HCT116 (cell line): ENCODE measurements at regions not wholly inside any gene's neighbourhood (a gene's known extent, or its start where the extent isn't known, plus 50 kb on each side); places are given as distances from the start of the nearest gene placed in this dataset.

Experiments used
- ATAC-seq: fragments of 200-7000 bp; cut with Tn5 transposase; 2 replicates; pipeline ENCODE4 v1.9.1; 2020; ENCODE audit warnings: mild to moderate bottlenecking, moderate library complexity
- BruUV-seq: library from RNA; stranded (reverse); fragments of 400-500 nt; replicated peaks from 2 replicates; lab custom pipeline; 2021; lab: Mats Ljungman, UMichigan
- CTCF ChIA-PET: fragments of 300-600 bp; sonication (Branson Sonifier 250); formaldehyde crosslinking; loops from one replicate; lab custom pipeline; 2021; ENCODE audit warnings: antibody characterized with exemption; lab: Charles Lee
- POLR2A ChIA-PET: fragments of 300-600, 350-600 bp; sonication (Branson Sonifier 250); formaldehyde crosslinking; loops from one replicate; lab custom pipeline; 2021; ENCODE audit warnings: antibody characterized with exemption; lab: Charles Lee
- RAD21 ChIA-PET, 2 experiments: fragments of 300-600 bp; sonication (Branson Sonifier 250); formaldehyde crosslinking; loops; one replicate each; lab custom pipeline; 2023; ENCODE audit warnings: low total read pairs in 2 of 2; ENCODE audit not compliant: uncharacterized antibody in 2 of 2, unreplicated experiment in 2 of 2, low non-redundant PET in 1 of 2; lab: Charles Lee
- DNase-seq: peaks from one replicate; pipeline ENCODE4 v3.0.0-alpha.2; 2010; ENCODE audit warnings: low read depth, low spot score
- H2AFZ ChIP-seq: fragments of 200-600 bp; shearing (Covaris generic), sonication (generic); 2 replicates; pipeline ENCODE4 v1.6.1; 2017; ENCODE audit warnings: low read depth, mixed run types, mixed read lengths, antibody characterized with exemption, low read length; ENCODE audit not compliant: poor library complexity, severe bottlenecking
- H3K27ac ChIP-seq: 2 replicates; pipeline ENCODE4 v1.5.1; 2012; ENCODE audit warnings: low read depth, low read length
- H3K27me3 ChIP-seq: fragments of 200-600 bp; sonication (generic); 2 replicates; pipeline ENCODE4 v1.6.1; 2016; ENCODE audit warnings: mixed run types, low read length, mixed read lengths; ENCODE audit not compliant: insufficient read depth
- H3K36me3 ChIP-seq, 2 experiments: fragments of 200-500 bp in 1 of 2; fragments of 200-600 bp in 1 of 2; sonication (Bioruptor generic) in 1 of 2; sonication (generic) in 1 of 2; 2 replicates each; pipeline versions ENCODE4 v1.5.1 to v1.6.1; 2014 to 2016; ENCODE audit warnings: low read length in 2 of 2, inconsistent platforms in 1 of 2, mixed read lengths in 1 of 2, mixed run types in 1 of 2; ENCODE audit not compliant: insufficient read depth in 2 of 2, control insufficient read depth in 1 of 2
- H3K4me1 ChIP-seq, 2 experiments: fragments of 200-600 bp in 1 of 2; sonication (generic) in 1 of 2; 2 replicates each; pipeline versions ENCODE4 v1.5.1 to v1.6.1; 2012 to 2017; ENCODE audit warnings: low read length in 2 of 2, inconsistent platforms in 1 of 2, mild to moderate bottlenecking in 1 of 2, mixed read lengths in 1 of 2, mixed run types in 1 of 2, moderate library complexity in 1 of 2; ENCODE audit not compliant: insufficient read depth in 2 of 2, control insufficient read depth in 1 of 2
- H3K4me2 ChIP-seq: fragments of 200-600 bp; sonication (generic); 2 replicates; pipeline ENCODE4 v1.6.1; 2017; ENCODE audit warnings: mixed run types, low read length, mixed read lengths
- H3K4me3 ChIP-seq, 2 experiments: fragments of 200-600 bp in 1 of 2; sonication (generic) in 1 of 2; replicated peaks in 1 of 2; 2 replicates each; pipeline ENCODE4 v1.5.1; 2011 to 2016; ENCODE audit warnings: low read length in 2 of 2, control low read depth in 1 of 2, low read depth in 1 of 2, mild to moderate bottlenecking in 1 of 2, mixed read lengths in 1 of 2, mixed run types in 1 of 2
- H3K79me2 ChIP-seq: fragments of 200-600 bp; sonication (generic); 2 replicates; pipeline ENCODE4 v1.6.1; 2017; ENCODE audit warnings: mild to moderate bottlenecking, mixed run types, low read length, moderate library complexity, mixed read lengths; ENCODE audit not compliant: insufficient read depth
- H3K9ac ChIP-seq: fragments of 200-600 bp; sonication (generic); 2 replicates; pipeline ENCODE4 v1.6.1; 2016; ENCODE audit warnings: low read length, mixed read lengths
- H3K9me2 ChIP-seq: fragments of 200-600 bp; sonication (generic), shearing (Covaris generic); 2 replicates; pipeline ENCODE4 v1.6.1; 2017; ENCODE audit warnings: mixed run types, mild to moderate bottlenecking, moderate library complexity; ENCODE audit not compliant: insufficient read depth
- H3K9me3 ChIP-seq, 2 experiments: fragments of 200-500 bp in 1 of 2; fragments of 200-600 bp in 1 of 2; sonication (Bioruptor generic) in 1 of 2; sonication (generic) in 1 of 2; 2 replicates each; pipeline ENCODE4 v1.6.1; 2014 to 2017; ENCODE audit warnings: low read length in 2 of 2, mixed read lengths in 2 of 2, inconsistent platforms in 1 of 2, low read depth in 1 of 2, mild to moderate bottlenecking in 1 of 2, mixed run types in 1 of 2, moderate library complexity in 1 of 2; ENCODE audit not compliant: control insufficient read depth in 1 of 2, insufficient read depth in 1 of 2
- H4K20me1 ChIP-seq: fragments of 200-600 bp; sonication (generic), shearing (Covaris generic); 2 replicates; pipeline ENCODE4 v1.6.1; 2017; ENCODE audit warnings: mixed run types, mild to moderate bottlenecking, moderate library complexity; ENCODE audit not compliant: insufficient read depth
- EGR1 ChIP-seq: IDR thresholded peaks from 2 replicates; pipeline ENCODE4 v1.6.1; 2012; ENCODE audit warnings: low read depth
- ELF1 ChIP-seq: IDR thresholded peaks from 2 replicates; pipeline ENCODE4 v1.6.1; 2012; ENCODE audit warnings: low read depth, borderline replicate concordance
- JUND ChIP-seq: IDR thresholded peaks from 2 replicates; pipeline ENCODE4 v1.6.1; 2012
- RAD21 ChIP-seq: IDR thresholded peaks from 2 replicates; pipeline ENCODE4 v1.6.1; 2012; ENCODE audit warnings: low read depth, mild to moderate bottlenecking
- TCF7L2 ChIP-seq: IDR thresholded peaks from 2 replicates; pipeline ENCODE4 v1.7.0; 2011; ENCODE audit warnings: borderline replicate concordance, inconsistent platforms; ENCODE audit not compliant: insufficient read depth, insufficient read length; ENCODE audit errors: extremely low read depth
- YY1 ChIP-seq: IDR thresholded peaks from 2 replicates; pipeline ENCODE4 v1.6.1; 2011; ENCODE audit warnings: low read length, low read depth, moderate library complexity, mild to moderate bottlenecking; ENCODE audit not compliant: insufficient replicate concordance; ENCODE audit errors: extremely low read depth
- ZFX ChIP-seq: fragments of 450-650 bp; IDR thresholded peaks from 2 replicates; pipeline ENCODE4 v1.6.1; 2017
- ZNF274 ChIP-seq: fragments of 200-500 bp; sonication (Bioruptor generic); IDR thresholded peaks from 2 replicates; pipeline ENCODE4 v1.6.1; 2014; ENCODE audit warnings: mild to moderate bottlenecking, low read depth, low read length, inconsistent platforms
- intact Hi-C: fragments of 100-400 bp; cut with micrococcal nuclease; formaldehyde crosslinking; loops from 2 replicates; pipeline ENCODE4 v1.10.0; 2022
- TF ChIP-seq, protein P1 (sequence below): IDR thresholded peaks from 2 replicates; pipeline ENCODE4 v1.6.1; 2012
- TF ChIP-seq, protein P2 (sequence below): IDR thresholded peaks from 2 replicates; pipeline ENCODE4 v1.6.1; 2011; ENCODE audit warnings: mild to moderate bottlenecking, low read length, moderate library complexity; ENCODE audit not compliant: insufficient replicate concordance; ENCODE audit errors: extremely low read depth

DNA sequence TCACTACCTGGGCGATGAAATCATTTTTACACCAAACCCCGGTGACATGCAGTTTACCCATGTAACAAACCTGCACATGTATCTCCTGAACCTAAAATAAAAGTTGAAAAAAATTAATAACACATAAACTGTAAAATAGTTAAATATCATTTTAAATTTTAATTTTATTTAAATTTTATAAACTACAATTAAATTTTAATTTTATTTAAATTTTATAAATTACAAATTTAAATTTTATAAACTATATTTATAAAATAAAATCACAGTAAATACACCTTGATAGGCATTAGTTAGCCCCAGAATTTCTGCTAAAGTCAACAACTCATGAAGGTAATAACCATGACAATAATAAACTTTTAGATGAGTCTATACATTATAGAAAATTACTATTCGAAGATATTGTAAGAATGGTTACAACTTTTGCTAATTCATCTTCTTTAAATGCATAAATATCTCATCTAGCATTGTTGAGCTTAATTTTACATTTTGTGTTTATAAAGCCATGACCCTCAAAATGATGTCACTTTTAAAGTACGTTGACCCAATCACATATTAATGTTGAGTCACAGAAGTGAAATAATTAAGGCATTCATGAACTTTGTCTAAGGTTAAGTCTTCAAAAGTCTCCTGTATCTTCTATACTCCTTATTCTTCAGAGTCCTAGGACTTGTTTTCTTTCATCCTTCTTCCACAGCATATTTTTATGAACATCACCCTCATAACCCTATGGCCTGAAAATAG is 755.8 kb upstream of the LCORL start:
- POLR2A ChIA-PET = no interaction called here

More for the DNA sequence above, 755.8 kb upstream of the LCORL start:
- RAD21 ChIA-PET = no interaction called here
- intact Hi-C loops = no loop called here
- peaks cover 0 to 3% of the 10 kb centered on the region in 2 experiments; a peak in 1 of 4 replicates for H3K9me3 ChIP-seq
- no peaks in the 10 kb centered on the region for H3K9me2 ChIP-seq
- TF ChIP-seq, protein P1, sequence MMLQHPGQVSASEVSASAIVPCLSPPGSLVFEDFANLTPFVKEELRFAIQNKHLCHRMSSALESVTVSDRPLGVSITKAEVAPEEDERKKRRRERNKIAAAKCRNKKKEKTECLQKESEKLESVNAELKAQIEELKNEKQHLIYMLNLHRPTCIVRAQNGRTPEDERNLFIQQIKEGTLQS = no peak
- TF ChIP-seq JUND = no peak
- TF ChIP-seq ELF1 = no peak
- no peak for TF ChIP-seq ZNF274
- TF ChIP-seq, protein P2, sequence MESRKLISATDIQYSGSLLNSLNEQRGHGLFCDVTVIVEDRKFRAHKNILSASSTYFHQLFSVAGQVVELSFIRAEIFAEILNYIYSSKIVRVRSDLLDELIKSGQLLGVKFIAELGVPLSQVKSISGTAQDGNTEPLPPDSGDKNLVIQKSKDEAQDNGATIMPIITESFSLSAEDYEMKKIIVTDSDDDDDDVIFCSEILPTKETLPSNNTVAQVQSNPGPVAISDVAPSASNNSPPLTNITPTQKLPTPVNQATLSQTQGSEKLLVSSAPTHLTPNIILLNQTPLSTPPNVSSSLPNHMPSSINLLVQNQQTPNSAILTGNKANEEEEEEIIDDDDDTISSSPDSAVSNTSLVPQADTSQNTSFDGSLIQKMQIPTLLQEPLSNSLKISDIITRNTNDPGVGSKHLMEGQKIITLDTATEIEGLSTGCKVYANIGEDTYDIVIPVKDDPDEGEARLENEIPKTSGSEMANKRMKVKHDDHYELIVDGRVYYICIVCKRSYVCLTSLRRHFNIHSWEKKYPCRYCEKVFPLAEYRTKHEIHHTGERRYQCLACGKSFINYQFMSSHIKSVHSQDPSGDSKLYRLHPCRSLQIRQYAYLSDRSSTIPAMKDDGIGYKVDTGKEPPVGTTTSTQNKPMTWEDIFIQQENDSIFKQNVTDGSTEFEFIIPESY = no peak
- no peak for TF ChIP-seq ZFX
- TF ChIP-seq TCF7L2 = no peak
- TF ChIP-seq YY1 = no peak
- TF ChIP-seq RAD21 = no peak
- TF ChIP-seq EGR1 = no peak
- ATAC-seq (no peak), DNase-seq (no peak)
- no peaks in the 10 kb centered on the region for H3K27me3 ChIP-seq
- no peaks in the 10 kb centered on the region for H3K79me2 ChIP-seq
- BruUV-seq = no TSS peak
- no peak overlapping the region for H2AFZ ChIP-seq
- no peak overlapping the region for H3K9ac ChIP-seq
- no peaks in the 10 kb centered on the region for H3K36me3 ChIP-seq
- no peak overlapping the region for H3K4me2 ChIP-seq
- no peak overlapping the region for H3K4me3 ChIP-seq
- no peaks in the 10 kb centered on the region for H3K4me1 ChIP-seq
- CTCF ChIA-PET = no interaction called here
- H4K20me1 ChIP-seq = no peaks in the 10 kb centered on the region
- no peak overlapping the region for H3K27ac ChIP-seq
